IMR-90 (cell line): ENCODE measurements at regions not wholly inside any gene's neighbourhood (a gene's known extent, or its start where the extent isn't known, plus 50 kb on each side); places are given as distances from the start of the nearest gene placed in this dataset.

ENCODE experiments used
- ATAC-seq: fragments of 200-7000 bp; cut with Tn5 transposase; 2 replicates; pipeline ENCODE4 v1.9.1; 2020; ENCODE audit warnings: low read depth, mild to moderate bottlenecking, moderate library complexity
- BruUV-seq: library from RNA; stranded (reverse); fragments of 400-500 nt; replicated peaks from 2 replicates; lab custom pipeline; 2021; lab: Mats Ljungman, UMichigan
- CTCF ChIA-PET: fragments of 300-600 bp; formaldehyde crosslinking; extraction: SDS; loops from one replicate; lab custom pipeline; 2021; ENCODE audit warnings: antibody characterized with exemption; lab: Yijun Ruan, JAX
- POLR2A ChIA-PET: fragments of 300-600 bp; sonication (Branson Sonifier 250); formaldehyde crosslinking; loops from one replicate; lab custom pipeline; 2022; ENCODE audit warnings: antibody characterized with exemption; ENCODE audit not compliant: unreplicated experiment; lab: Charles Lee
- DNase-seq: peaks from one replicate; pipeline ENCODE4 v3.0.0; 2013
- H2AFZ ChIP-seq: replicated peaks from 2 replicates; pipeline ENCODE3; 2013; ENCODE audit warnings: low read length, mild to moderate bottlenecking; ENCODE audit not compliant: poor library complexity
- H2AK5ac ChIP-seq: 2 replicates; pipeline ENCODE4 v1.6.1; 2013; ENCODE audit warnings: low read depth, low read length, inconsistent platforms
- H2AK9ac ChIP-seq: replicated peaks from 2 replicates; pipeline ENCODE3; 2013; ENCODE audit warnings: mild to moderate bottlenecking, low read depth, low read length, moderate library complexity; ENCODE audit not compliant: poor library complexity
- H2BK120ac ChIP-seq: 2 replicates; pipeline ENCODE4 v1.6.1; 2013; ENCODE audit warnings: low read depth, low read length, inconsistent platforms
- H2BK15ac ChIP-seq: 3 replicates; pipeline ENCODE4 v1.6.1; 2013; ENCODE audit warnings: low read depth, low read length, inconsistent platforms
- H2BK20ac ChIP-seq: 2 replicates; pipeline ENCODE4 v1.6.1; 2013; ENCODE audit warnings: low read depth, mild to moderate bottlenecking, inconsistent platforms, low read length, moderate library complexity
- H2BK5ac ChIP-seq: 2 replicates; pipeline ENCODE4 v1.6.1; 2013; ENCODE audit warnings: mild to moderate bottlenecking, low read depth, low read length, inconsistent platforms; ENCODE audit not compliant: poor library complexity, severe bottlenecking
- H3K14ac ChIP-seq: replicated peaks from 2 replicates; pipeline ENCODE4 v1.6.1; 2013; ENCODE audit warnings: low read depth, low read length, inconsistent platforms
- H3K18ac ChIP-seq: 2 replicates; pipeline ENCODE4 v1.6.1; 2013; ENCODE audit warnings: low read depth, low read length, control low read depth
- H3K23ac ChIP-seq: 2 replicates; pipeline ENCODE4 v1.6.1; 2013; ENCODE audit warnings: low read depth, low read length, inconsistent platforms
- H3K27ac ChIP-seq: 2 replicates; pipeline ENCODE4 v1.5.1; 2013; ENCODE audit warnings: mild to moderate bottlenecking, control low read depth, low read length; ENCODE audit not compliant: insufficient read depth
- H3K27me3 ChIP-seq: 2 replicates; pipeline ENCODE4 v1.6.1; 2013; ENCODE audit warnings: low read length; ENCODE audit not compliant: control insufficient read depth, insufficient read depth
- H3K36me3 ChIP-seq: 2 replicates; pipeline ENCODE4 v1.6.1; 2013; ENCODE audit warnings: low read length, mixed read lengths; ENCODE audit not compliant: control insufficient read depth, insufficient read depth
- H3K4ac ChIP-seq: 2 replicates; pipeline ENCODE4 v1.6.1; 2013; ENCODE audit warnings: low read depth, low read length, inconsistent platforms
- H3K4me1 ChIP-seq: 2 replicates; pipeline ENCODE4 v1.6.1; 2013; ENCODE audit warnings: low read length, mixed read lengths; ENCODE audit not compliant: control insufficient read depth, insufficient read depth
- H3K4me2 ChIP-seq: 2 replicates; pipeline ENCODE4 v1.6.1; 2013; ENCODE audit warnings: low read depth, mild to moderate bottlenecking, control low read depth, low read length, moderate library complexity
- H3K4me3 ChIP-seq: 2 replicates; pipeline ENCODE4 v1.5.1; 2013; ENCODE audit warnings: low read depth, mild to moderate bottlenecking, control low read depth, low read length, moderate library complexity; ENCODE audit not compliant: insufficient read depth
- H3K56ac ChIP-seq: 2 replicates; pipeline ENCODE4 v1.6.1; 2013; ENCODE audit warnings: low read length, inconsistent platforms; ENCODE audit not compliant: insufficient read depth; ENCODE audit errors: extremely low read depth
- H3K79me1 ChIP-seq, 2 experiments: 2 replicates each; pipeline ENCODE4 v1.6.1; 2013; ENCODE audit warnings: low read length in 2 of 2, inconsistent platforms in 1 of 2, low read depth in 1 of 2
- H3K9ac ChIP-seq: 2 replicates; pipeline ENCODE4 v1.6.1; 2013; ENCODE audit warnings: low read depth, low read length, control low read depth
- H3K9me1 ChIP-seq: 2 replicates; pipeline ENCODE4 v1.6.1; 2013; ENCODE audit warnings: low read length, inconsistent platforms; ENCODE audit not compliant: insufficient read depth
- H3K9me3 ChIP-seq: 2 replicates; pipeline ENCODE4 v1.6.1; 2013; ENCODE audit warnings: low read length; ENCODE audit not compliant: control insufficient read depth, insufficient read depth
- H4K20me1 ChIP-seq: 2 replicates; pipeline ENCODE4 v1.6.1; 2013; ENCODE audit warnings: low read length, inconsistent platforms; ENCODE audit not compliant: insufficient read depth
- H4K5ac ChIP-seq: 2 replicates; pipeline ENCODE4 v1.6.1; 2013; ENCODE audit warnings: mild to moderate bottlenecking, low read depth, low read length, control low read depth
- H4K8ac ChIP-seq, 2 experiments: 2 replicates each; pipeline ENCODE4 v1.6.1; 2013; ENCODE audit warnings: low read depth in 2 of 2, low read length in 2 of 2, control low read depth in 1 of 2, inconsistent platforms in 1 of 2
- H4K91ac ChIP-seq: 2 replicates; pipeline ENCODE4 v1.6.1; 2013; ENCODE audit warnings: low read depth, low read length, inconsistent platforms; ENCODE audit not compliant: insufficient read depth
- BHLHE40 ChIP-seq: fragments of 150-350 bp; IDR thresholded peaks from 2 replicates; pipeline ENCODE4 v1.6.1; 2016; ENCODE audit warnings: mild to moderate bottlenecking, low read depth, low read length
- CEBPB ChIP-seq: IDR thresholded peaks from 2 replicates; pipeline ENCODE4 v1.6.1; 2012; ENCODE audit warnings: low read depth, low read length, improper control_type of control experiment
- CHD1 ChIP-seq: IDR thresholded peaks from 2 replicates; pipeline ENCODE4 v1.6.1; 2012; ENCODE audit warnings: low read depth, low read length, improper control_type of control experiment
- FOS ChIP-seq: fragments of 150-350 bp; IDR thresholded peaks from 2 replicates; pipeline ENCODE4 v1.6.1; 2016; ENCODE audit warnings: low read depth, low read length
- MAFK ChIP-seq: IDR thresholded peaks from 2 replicates; pipeline ENCODE4 v1.6.1; 2012; ENCODE audit warnings: low read depth, low read length, improper control_type of control experiment
- MAZ ChIP-seq: IDR thresholded peaks from 2 replicates; pipeline ENCODE4 v1.6.1; 2012; ENCODE audit warnings: low read depth, mild to moderate bottlenecking, low read length, improper control_type of control experiment, moderate library complexity, borderline replicate concordance
- POLR2A ChIP-seq: IDR thresholded peaks from 2 replicates; pipeline ENCODE4 v1.6.1; 2012; ENCODE audit warnings: mild to moderate bottlenecking, low read depth, low read length
- RFX5 ChIP-seq: IDR thresholded peaks from 2 replicates; pipeline ENCODE4 v1.8.0; 2012; ENCODE audit warnings: low read depth, mild to moderate bottlenecking, low read length, moderate library complexity
- WGBS, 2 experiments: methylation state at CpG; one replicate each; pipeline versions ENCODE4 v1.1.5 to v1.1.7; 2013; ENCODE audit warnings: missing lambda C conversion rate in 2 of 2; ENCODE audit not compliant: insufficient read length in 1 of 2; ENCODE audit errors: extremely low coverage in 2 of 2; 5-methylcytosine and 5-hydroxymethylcytosine counted together
- dilution Hi-C: fragments of 300-500 bp; cut with HindIII; formaldehyde crosslinking; loops from one replicate; pipeline ENCODE4 v1.14.3; 2018; ENCODE audit warnings: low sequenced_read_pairs; ENCODE audit not compliant: unreplicated experiment
- in situ Hi-C: fragments of 300-500 bp; cut with MboI; formaldehyde crosslinking; loops from 3 replicates; pipeline ENCODE4 v1.14.3; 2019; ENCODE audit warnings: low sequenced_read_pairs, inconsistent platforms, mixed read lengths
- intact Hi-C: fragments of 100-400 bp; cut with micrococcal nuclease; formaldehyde crosslinking; loops from 2 replicates; pipeline ENCODE4 v1.10.0; 2022
- TF ChIP-seq, protein P1 (sequence below): conservative IDR thresholded peaks from 2 replicates; pipeline ENCODE4 v1.5.1; 2012; ENCODE audit warnings: mild to moderate bottlenecking, low read depth, low read length, improper control_type of control experiment

DNA sequence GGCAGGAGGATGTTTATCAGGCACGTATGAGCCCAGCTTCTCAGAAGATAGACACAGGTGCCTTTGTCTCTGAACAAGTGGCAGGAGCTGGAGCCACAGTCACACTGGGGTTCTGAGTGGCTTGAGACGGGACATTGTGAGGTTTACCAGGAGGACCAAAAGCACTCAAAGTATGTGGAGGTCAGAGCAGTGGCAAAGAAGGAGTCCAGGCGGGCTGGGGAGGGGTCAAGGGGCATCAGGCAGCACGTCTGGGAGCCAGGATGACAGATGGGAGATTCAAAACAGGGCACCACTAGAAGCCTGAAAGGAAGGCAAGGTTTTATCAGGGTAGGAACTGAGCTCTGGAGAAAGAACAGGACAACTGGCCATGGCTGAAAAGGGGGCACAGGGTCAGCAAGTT, 67.2 kb upstream of the MARCHF10 start:
- TF ChIP-seq BHLHE40 (no peak), CHD1 (no peak), CEBPB (no peak), FOS (no peak), RFX5 (no peak), POLR2A (no peak), MAZ (no peak), MAFK (no peak)
- TF ChIP-seq, protein P1, sequence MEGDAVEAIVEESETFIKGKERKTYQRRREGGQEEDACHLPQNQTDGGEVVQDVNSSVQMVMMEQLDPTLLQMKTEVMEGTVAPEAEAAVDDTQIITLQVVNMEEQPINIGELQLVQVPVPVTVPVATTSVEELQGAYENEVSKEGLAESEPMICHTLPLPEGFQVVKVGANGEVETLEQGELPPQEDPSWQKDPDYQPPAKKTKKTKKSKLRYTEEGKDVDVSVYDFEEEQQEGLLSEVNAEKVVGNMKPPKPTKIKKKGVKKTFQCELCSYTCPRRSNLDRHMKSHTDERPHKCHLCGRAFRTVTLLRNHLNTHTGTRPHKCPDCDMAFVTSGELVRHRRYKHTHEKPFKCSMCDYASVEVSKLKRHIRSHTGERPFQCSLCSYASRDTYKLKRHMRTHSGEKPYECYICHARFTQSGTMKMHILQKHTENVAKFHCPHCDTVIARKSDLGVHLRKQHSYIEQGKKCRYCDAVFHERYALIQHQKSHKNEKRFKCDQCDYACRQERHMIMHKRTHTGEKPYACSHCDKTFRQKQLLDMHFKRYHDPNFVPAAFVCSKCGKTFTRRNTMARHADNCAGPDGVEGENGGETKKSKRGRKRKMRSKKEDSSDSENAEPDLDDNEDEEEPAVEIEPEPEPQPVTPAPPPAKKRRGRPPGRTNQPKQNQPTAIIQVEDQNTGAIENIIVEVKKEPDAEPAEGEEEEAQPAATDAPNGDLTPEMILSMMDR, result no peak
- H3K79me1 ChIP-seq, result no peaks in the 10 kb centered on the region
- CTCF ChIA-PET, result no interaction called here

More for the DNA sequence above, 67.2 kb upstream of the MARCHF10 start:
- Histone ChIP-seq H2BK15ac (peak overlapping the region; percentile 45; the same call in 2 of the 3 replicates), H2BK120ac (no peak overlapping the region; the same call in 1 of the 2 replicates), H3K18ac (no peak overlapping the region), H3K27ac (no peak overlapping the region), H3K4me2 (no peak overlapping the region), H4K5ac (no peak overlapping the region), H3K4me3 (no peak overlapping the region), H4K20me1 (no peaks in the 10 kb centered on the region), H4K91ac (peak overlapping the region; percentile 44; the same call in 1 of the 2 replicates), H3K4me1 (peaks cover 22% of the 10 kb centered on the region), H3K9me3 (no peaks in the 10 kb centered on the region), H3K9me1 (peaks cover 3% of the 10 kb centered on the region; the same call in 1 of the 2 replicates), H3K4ac (peak overlapping the region; percentile 17), H4K8ac (peak overlapping the region in 1 of 2 experiments; percentile 2; a peak in 1 of 4 replicates), H2AK5ac (peak overlapping the region; percentile 51), H2AK9ac (no peak overlapping the region), H3K56ac (no peak overlapping the region), H2BK5ac (peak overlapping the region; percentile 18), H2BK20ac (peak overlapping the region; percentile 8; the same call in 1 of the 2 replicates), H3K27me3 (no peaks in the 10 kb centered on the region), H3K36me3 (no peaks in the 10 kb centered on the region), H3K9ac (no peak overlapping the region), H2AFZ (peak overlapping the region; percentile 26), H3K14ac (no peak overlapping the region), H3K23ac (no peak overlapping the region)
- dilution Hi-C loops (no loop called here), in situ Hi-C loops (no loop called here), intact Hi-C loops (no loop called here)
- 80% methylated on average over 3 of the region's 4 CpGs; no CpG with 5 or more reads in 1 of the 2 experiments for WGBS, 2 experiments
- no peak for ATAC-seq
- no TSS peak for BruUV-seq
- POLR2A ChIA-PET, result no interaction called here
- DNase-seq, result no peak
